ENCODE measurements at regions not wholly inside any gene's neighbourhood (a gene's known extent, or its start where the extent isn't known, plus 50 kb on each side); places are given as distances from the start of the nearest gene placed in this dataset.
"Not testable (repeated sequence)": the region's sequence is repeated elsewhere in the genome, so short reads cannot be mapped to it uniquely, and the experiment has no call there.

GRCh38 chr16:60078819-60079218, 1344.7 kb upstream of the GOT2 start:
- DNase-seq: not testable (repeated sequence)

GRCh38 chr16:60077861-60078260, 1343.7 kb upstream of the GOT2 start:
- no peak for DNase-seq

- no peak for DNase-seq
These were observed 1340.3 kb upstream of the GOT2 start for GRCh38 chr16:60074378-60074777.

- DNase-seq: no peak
These were observed 1339.3 kb upstream of the GOT2 start for GRCh38 chr16:60073376-60073775.

- no peak for DNase-seq
These were observed 1329.9 kb upstream of the GOT2 start for GRCh38 chr16:60064026-60064425.

- no peak for DNase-seq
These were observed 1327.3 kb upstream of the GOT2 start for GRCh38 chr16:60061396-60061795.

GRCh38 chr16:60060731-60061130, 1326.6 kb upstream of the GOT2 start:
- no peak for DNase-seq

- no peak for DNase-seq
These were observed 1325.0 kb upstream of the GOT2 start for GRCh38 chr16:60059141-60059540.

- no peak for DNase-seq
These were observed 1307.6 kb upstream of the GOT2 start for GRCh38 chr16:60041671-60042070.

- no peak for DNase-seq
These were observed 1297.6 kb upstream of the GOT2 start for GRCh38 chr16:60031740-60032139.

- DNase-seq: no peak
These were observed 1293.2 kb upstream of the GOT2 start for GRCh38 chr16:60027351-60027750.

- no peak for DNase-seq
These were observed 1279.0 kb upstream of the GOT2 start for GRCh38 chr16:60013076-60013475.

GRCh38 chr16:60001523-60001922, 1267.4 kb upstream of the GOT2 start:
- no peak for DNase-seq

- DNase-seq: no peak
These were observed 1263.6 kb upstream of the GOT2 start for GRCh38 chr16:59997706-59998105.

- no peak for DNase-seq
These were observed 1259.0 kb upstream of the GOT2 start for GRCh38 chr16:59993101-59993500.

GRCh38 chr16:59991171-59991570, 1257.1 kb upstream of the GOT2 start:
- DNase-seq: no peak

GRCh38 chr16:59988591-59988990, 1254.5 kb upstream of the GOT2 start:
- DNase-seq: no peak

GRCh38 chr16:59975953-59976352, 1241.8 kb upstream of the GOT2 start:
- DNase-seq: no peak

GRCh38 chr16:59973966-59974365, 1239.8 kb upstream of the GOT2 start:
- no peak for DNase-seq

- no peak for DNase-seq
These were observed 1237.1 kb upstream of the GOT2 start for GRCh38 chr16:59971264-59971663.

- DNase-seq: no peak
These were observed 1230.3 kb upstream of the GOT2 start for GRCh38 chr16:59964232-59964924.

GRCh38 chr16:59959311-59959710, 1225.2 kb upstream of the GOT2 start:
- DNase-seq: no peak

GRCh38 chr16:59950431-59950830, 1216.3 kb upstream of the GOT2 start:
- no peak for DNase-seq

GRCh38 chr16:59944041-59944440, 1209.9 kb upstream of the GOT2 start:
- not testable (repeated sequence) for DNase-seq

GRCh38 chr16:59941594-59941993, 1207.5 kb upstream of the GOT2 start:
- no peak for DNase-seq
